ENCODE measurements at regions not wholly inside any gene's neighbourhood (a gene's known extent, or its start where the extent isn't known, plus 50 kb on each side); places are given as distances from the start of the nearest gene placed in this dataset.

DNA sequence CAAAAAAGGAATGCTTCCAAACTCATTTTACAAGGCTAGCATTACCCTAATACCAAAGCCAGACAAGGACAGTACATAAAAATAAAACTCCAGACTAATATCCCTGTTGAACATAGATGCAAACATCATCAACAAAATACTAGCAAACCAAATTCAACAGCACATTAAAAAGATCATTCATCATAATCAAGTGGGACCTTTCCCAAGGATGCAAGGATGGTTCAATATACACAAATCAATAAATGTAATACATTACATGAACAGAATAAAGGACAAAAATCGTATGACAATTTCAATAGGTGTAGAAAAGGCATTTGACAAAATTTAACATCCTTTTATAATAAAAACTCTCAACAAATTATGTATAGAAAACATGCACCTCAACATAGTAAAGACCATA lies 66.6 kb upstream of the CNR1 start:
- TF ChIP-seq, protein P1, sequence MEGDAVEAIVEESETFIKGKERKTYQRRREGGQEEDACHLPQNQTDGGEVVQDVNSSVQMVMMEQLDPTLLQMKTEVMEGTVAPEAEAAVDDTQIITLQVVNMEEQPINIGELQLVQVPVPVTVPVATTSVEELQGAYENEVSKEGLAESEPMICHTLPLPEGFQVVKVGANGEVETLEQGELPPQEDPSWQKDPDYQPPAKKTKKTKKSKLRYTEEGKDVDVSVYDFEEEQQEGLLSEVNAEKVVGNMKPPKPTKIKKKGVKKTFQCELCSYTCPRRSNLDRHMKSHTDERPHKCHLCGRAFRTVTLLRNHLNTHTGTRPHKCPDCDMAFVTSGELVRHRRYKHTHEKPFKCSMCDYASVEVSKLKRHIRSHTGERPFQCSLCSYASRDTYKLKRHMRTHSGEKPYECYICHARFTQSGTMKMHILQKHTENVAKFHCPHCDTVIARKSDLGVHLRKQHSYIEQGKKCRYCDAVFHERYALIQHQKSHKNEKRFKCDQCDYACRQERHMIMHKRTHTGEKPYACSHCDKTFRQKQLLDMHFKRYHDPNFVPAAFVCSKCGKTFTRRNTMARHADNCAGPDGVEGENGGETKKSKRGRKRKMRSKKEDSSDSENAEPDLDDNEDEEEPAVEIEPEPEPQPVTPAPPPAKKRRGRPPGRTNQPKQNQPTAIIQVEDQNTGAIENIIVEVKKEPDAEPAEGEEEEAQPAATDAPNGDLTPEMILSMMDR (IDR thresholded peaks at IDR 0.05), result no peak
- TF ChIP-seq POLR2A (IDR thresholded peaks at IDR 0.05) (no peak), EP300 (IDR thresholded peaks at IDR 0.05) (no peak)

Measured in ovary (tissue), 3 donors.